Endothelial cell of umbilical vein (primary cell): ENCODE measurements at regions not wholly inside any gene's neighbourhood (a gene's known extent, or its start where the extent isn't known, plus 50 kb on each side); places are given as distances from the start of the nearest gene placed in this dataset.
"Not testable (repeated sequence)": the region's sequence is repeated elsewhere in the genome, so short reads cannot be mapped to it uniquely, and the experiment has no call there.

Experiments used
- BruUV-seq: library from RNA; stranded (reverse); fragments of 400-500 nt; replicated peaks from 2 replicates; lab custom pipeline; 2021; lab: Mats Ljungman, UMichigan
- CTCF ChIA-PET: fragments of 300-600, 350-600 bp; sonication (Branson Sonifier 250); formaldehyde crosslinking; loops from one replicate; lab custom pipeline; 2021; ENCODE audit warnings: antibody characterized with exemption, inconsistent platforms; lab: Charles Lee
- POLR2A ChIA-PET: fragments of 300-600, 350-600 bp; sonication (Branson Sonifier 250); formaldehyde crosslinking; loops from one replicate; lab custom pipeline; 2021; ENCODE audit warnings: antibody characterized with exemption, inconsistent platforms; lab: Charles Lee
- DNase-seq: peaks from one replicate; pipeline ENCODE4 v3.0.0-alpha.2; 2011; ENCODE audit warnings: low read depth, low spot score
- FAIRE-seq: peaks from 2 replicates; lab custom pipeline; 2011; peaks lifted over from hg19 to GRCh38; lab: Jason Lieb, UNC
- H2AFZ ChIP-seq: 2 replicates; pipeline ENCODE4 v1.6.0; 2012; ENCODE audit warnings: low read depth, low read length, control low read depth, inconsistent platforms
- H3K27ac ChIP-seq: 2 replicates; pipeline ENCODE4 v1.5.1; 2011; ENCODE audit warnings: low read depth, mild to moderate bottlenecking, control low read depth, low read length, moderate library complexity; ENCODE audit not compliant: insufficient read depth
- H3K27me3 ChIP-seq, 2 experiments: 2 replicates each; pipeline versions ENCODE4 v1.6.0 to v1.6.1; 2011; ENCODE audit warnings: low read length in 2 of 2, mixed read lengths in 1 of 2; ENCODE audit not compliant: control insufficient read depth in 2 of 2, insufficient read depth in 2 of 2
- H3K36me3 ChIP-seq, 2 experiments: 2 replicates in 1 of 2; 3 replicates in 1 of 2; pipeline ENCODE4 v1.5.1; 2011; ENCODE audit warnings: low read length in 2 of 2, mild to moderate bottlenecking in 1 of 2, moderate library complexity in 1 of 2; ENCODE audit not compliant: control insufficient read depth in 2 of 2, insufficient read depth in 2 of 2; ENCODE audit errors: extremely low read depth in 1 of 2
- H3K4me1 ChIP-seq: 3 replicates; pipeline ENCODE4 v1.5.1; 2011; ENCODE audit warnings: mild to moderate bottlenecking, low read length; ENCODE audit not compliant: control insufficient read depth, insufficient read depth; ENCODE audit errors: extremely low read depth
- H3K4me2 ChIP-seq: 2 replicates; pipeline ENCODE4 v1.6.1; 2011; ENCODE audit warnings: low read length, control low read depth, mixed read lengths; ENCODE audit not compliant: insufficient read depth
- H3K4me3 ChIP-seq, 3 experiments: fragments of 200-600 bp in 1 of 3; sonication (generic), shearing (Covaris generic) in 1 of 3; replicated peaks in 1 of 3; 2 replicates each; pipeline ENCODE4 v1.5.1; 2011 to 2016; ENCODE audit warnings: control low read depth in 3 of 3, low read length in 3 of 3, mild to moderate bottlenecking in 2 of 3, inconsistent platforms in 1 of 3, low read depth in 1 of 3, moderate library complexity in 1 of 3; ENCODE audit not compliant: insufficient read depth in 1 of 3
- H3K79me2 ChIP-seq: 2 replicates; pipeline ENCODE4 v1.6.0; 2012; ENCODE audit warnings: low read length, inconsistent platforms; ENCODE audit not compliant: control insufficient read depth, insufficient read depth
- H3K9ac ChIP-seq: replicated peaks from 2 replicates; pipeline ENCODE3; 2011; ENCODE audit warnings: low read length, control low read depth; ENCODE audit not compliant: insufficient read depth; ENCODE audit errors: extremely low read depth
- H3K9me1 ChIP-seq: replicated peaks from 3 replicates; pipeline ENCODE4 v1.6.0; 2011; ENCODE audit warnings: mild to moderate bottlenecking, low read length; ENCODE audit not compliant: control insufficient read depth, insufficient read depth; ENCODE audit errors: extremely low read depth
- H3K9me3 ChIP-seq: replicated peaks from 2 replicates; pipeline ENCODE4 v1.5.1; 2012; ENCODE audit warnings: low read length, inconsistent platforms; ENCODE audit not compliant: control insufficient read depth, insufficient read depth
- H4K20me1 ChIP-seq: replicated peaks from 2 replicates; pipeline ENCODE3; 2011; ENCODE audit warnings: mild to moderate bottlenecking, low read length; ENCODE audit not compliant: control insufficient read depth, insufficient read depth; ENCODE audit errors: extremely low read depth
- dilution Hi-C: fragments of 300-500 bp; cut with MboI; formaldehyde crosslinking; loops from one replicate; pipeline ENCODE4 v1.15.0; 2019; ENCODE audit warnings: low sequenced_read_pairs; ENCODE audit not compliant: extremely low pct_ligation_motif_present
- intact Hi-C: fragments of 100-400 bp; cut with micrococcal nuclease; formaldehyde crosslinking; loops from one replicate; pipeline ENCODE4 v1.10.0; 2022

DNA sequence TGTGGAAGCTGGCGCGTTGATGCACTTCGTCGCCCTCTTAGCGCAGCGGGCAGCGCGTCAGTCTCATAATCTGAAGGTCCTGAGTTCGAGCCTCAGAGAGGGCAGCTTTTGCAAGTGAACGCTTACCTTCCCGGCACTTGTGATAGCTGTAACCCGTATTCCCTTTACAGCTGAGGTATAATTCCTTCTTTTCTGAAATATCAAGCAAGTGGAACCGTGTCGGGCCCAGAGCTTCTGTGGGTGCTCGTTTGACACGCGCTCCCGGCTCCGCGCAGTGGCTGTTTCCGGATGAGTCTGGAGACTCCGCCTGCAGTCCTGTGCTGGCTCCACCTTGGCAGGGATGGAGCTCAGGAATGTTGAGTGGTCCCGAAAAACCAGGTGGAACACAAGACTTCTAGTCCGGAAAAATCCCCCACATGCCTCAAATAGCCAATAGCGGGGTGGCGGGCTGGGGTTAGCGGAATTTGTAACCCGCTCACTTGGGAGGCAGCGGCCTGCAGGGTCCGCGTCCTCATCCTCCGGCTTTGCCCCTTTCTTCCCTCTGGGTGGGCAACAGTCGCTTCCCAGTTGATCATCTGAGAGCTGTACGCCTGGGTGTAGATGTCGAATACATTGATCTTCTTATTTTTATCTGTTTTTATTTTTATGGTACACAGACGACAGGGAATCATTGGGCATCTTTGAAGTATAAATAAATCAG lies 106.8 kb upstream of the ZNF322 start:
- TSS peak; percentile 95 for BruUV-seq
- H3K27ac ChIP-seq, dilution Hi-C loops, POLR2A ChIA-PET, H2AFZ ChIP-seq, H3K4me2 ChIP-seq, H3K9me1 ChIP-seq, H3K36me3 ChIP-seq, H3K79me2 ChIP-seq, intact Hi-C loops, H3K9me3 ChIP-seq, H3K4me3 ChIP-seq, H3K4me1 ChIP-seq, H3K27me3 ChIP-seq, H3K9ac ChIP-seq, DNase-seq, CTCF ChIA-PET, H4K20me1 ChIP-seq: not testable (repeated sequence)
- FAIRE-seq = peak; percentile 54

DNA sequence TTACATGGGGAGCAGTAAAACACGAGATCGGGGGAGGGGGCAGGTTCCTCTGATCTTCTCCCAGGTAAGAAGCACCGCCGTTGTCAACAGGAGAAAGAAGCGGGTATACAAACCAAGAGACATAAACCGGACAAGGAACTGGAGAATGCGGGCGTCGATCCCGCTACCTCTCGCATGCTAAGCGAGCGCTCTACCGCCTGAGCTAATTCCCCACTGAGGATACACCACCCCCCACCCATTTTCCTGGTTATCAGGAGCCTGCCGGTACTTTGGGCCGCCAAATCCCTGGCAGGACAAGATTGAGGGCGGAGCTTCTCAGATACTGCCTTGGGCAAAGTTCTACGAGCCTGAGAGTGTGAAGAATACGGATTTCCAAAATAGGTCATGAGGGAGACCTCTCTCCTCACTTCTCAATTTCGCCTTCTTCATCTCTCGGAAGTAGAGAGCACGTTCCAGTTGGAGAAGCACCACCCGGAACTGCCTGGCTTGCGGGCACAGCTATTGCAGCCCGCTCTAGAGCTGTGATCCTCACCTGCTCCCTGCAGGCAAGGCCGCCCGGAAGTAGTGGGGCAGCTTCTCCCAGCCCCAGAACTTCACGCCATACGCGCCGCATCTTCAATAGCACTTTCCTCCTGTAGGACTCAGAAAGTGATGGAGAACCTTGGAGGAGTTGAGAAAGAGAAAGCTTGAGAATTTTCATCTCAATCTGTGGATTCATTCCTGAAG lies 111.6 kb upstream of the ZNF322 start:
- FAIRE-seq, H3K27me3 ChIP-seq, CTCF ChIA-PET, H3K79me2 ChIP-seq, BruUV-seq, H3K9me3 ChIP-seq, H3K4me2 ChIP-seq, H3K27ac ChIP-seq, H4K20me1 ChIP-seq, H2AFZ ChIP-seq, H3K4me1 ChIP-seq, H3K4me3 ChIP-seq, DNase-seq, POLR2A ChIA-PET, H3K36me3 ChIP-seq, H3K9ac ChIP-seq, H3K9me1 ChIP-seq, intact Hi-C loops, dilution Hi-C loops: not testable (repeated sequence)

DNA sequence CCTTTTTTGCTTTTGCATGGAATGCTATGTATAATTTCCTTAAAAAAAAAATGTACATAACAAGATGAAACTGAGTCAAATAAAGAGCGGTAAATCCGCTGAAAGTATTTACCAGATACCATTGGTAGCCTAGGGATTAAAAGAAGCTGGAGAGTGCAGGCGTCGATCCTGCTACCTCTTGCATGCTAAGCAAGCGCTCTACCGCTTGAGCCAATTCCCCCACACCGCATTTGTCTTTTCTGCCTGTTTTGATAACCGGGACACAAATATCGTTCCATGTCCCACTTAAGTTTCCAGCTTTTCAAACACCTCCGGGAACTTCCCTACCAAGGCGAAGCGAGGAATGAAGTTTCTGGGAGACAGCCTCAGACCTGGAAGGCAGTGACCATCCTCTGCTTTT lies 113.9 kb upstream of the ZNF322 start:
- H3K9ac ChIP-seq, H3K4me1 ChIP-seq, H2AFZ ChIP-seq, BruUV-seq, H3K4me2 ChIP-seq, H3K36me3 ChIP-seq, H3K79me2 ChIP-seq, H3K9me1 ChIP-seq, DNase-seq, H4K20me1 ChIP-seq, CTCF ChIA-PET, FAIRE-seq, H3K9me3 ChIP-seq, H3K27me3 ChIP-seq, H3K4me3 ChIP-seq, H3K27ac ChIP-seq, dilution Hi-C loops, intact Hi-C loops, POLR2A ChIA-PET: not testable (repeated sequence)

DNA sequence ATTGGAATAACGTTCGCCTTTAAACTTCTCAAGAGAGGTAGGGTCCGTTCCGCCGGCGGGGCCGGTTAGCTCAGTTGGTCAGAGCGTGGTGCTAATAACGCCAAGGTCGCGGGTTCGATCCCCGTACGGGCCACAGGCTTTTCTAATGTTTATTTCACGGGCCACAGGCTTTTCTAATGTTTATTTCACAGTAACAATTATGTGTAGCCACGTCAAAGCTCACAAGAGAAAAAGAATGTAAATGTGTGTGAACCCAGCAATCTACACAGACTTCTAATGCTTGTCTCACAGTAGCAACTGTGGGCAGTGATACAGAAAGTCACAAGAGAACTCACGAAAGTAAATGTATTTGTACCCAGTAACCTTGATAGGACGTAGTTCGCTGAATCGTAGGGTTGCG lies 121.0 kb upstream of the ZNF322 start:
- FAIRE-seq, H3K4me3 ChIP-seq, H3K4me1 ChIP-seq, H3K9me1 ChIP-seq, intact Hi-C loops, H4K20me1 ChIP-seq, H3K27ac ChIP-seq, H3K79me2 ChIP-seq, H3K9me3 ChIP-seq, H3K9ac ChIP-seq, H2AFZ ChIP-seq, CTCF ChIA-PET, H3K36me3 ChIP-seq, dilution Hi-C loops, H3K27me3 ChIP-seq, H3K4me2 ChIP-seq, POLR2A ChIA-PET, DNase-seq: not testable (repeated sequence)
- TSS peak; percentile 100 for BruUV-seq
